PC-3 (cell line): ENCODE measurements at regions not wholly inside any gene's neighbourhood (a gene's known extent, or its start where the extent isn't known, plus 50 kb on each side); places are given as distances from the start of the nearest gene placed in this dataset.

Experiments
- ATAC-seq: fragments of 200-7000 bp; cut with Tn5 transposase; 2 replicates; pipeline ENCODE4 v1.9.1; 2020; ENCODE audit warnings: mild to moderate bottlenecking, moderate library complexity
- BruUV-seq: library from RNA; stranded (reverse); fragments of 400-500 nt; replicated peaks from 2 replicates; lab custom pipeline; 2021; lab: Mats Ljungman, UMichigan
- CTCF ChIA-PET: fragments of 300-600 bp; sonication (Branson Sonifier 250); formaldehyde crosslinking; loops from one replicate; lab custom pipeline; 2022; ENCODE audit warnings: antibody characterized with exemption; lab: Charles Lee
- POLR2A ChIA-PET: fragments of 300-600 bp; sonication (Branson Sonifier 250); formaldehyde crosslinking; loops from one replicate; lab custom pipeline; 2022; ENCODE audit warnings: antibody characterized with exemption; ENCODE audit not compliant: unreplicated experiment; lab: Charles Lee
- DNase-seq: peaks from one replicate; pipeline ENCODE4 v3.0.0-alpha.2; 2015
- H2AFZ ChIP-seq: fragments of 300-600 bp; sonication (generic); 2 replicates; pipeline ENCODE4 v1.6.0; 2016; ENCODE audit warnings: antibody characterized with exemption, low read length
- H3F3A ChIP-seq: fragments of 300-600 bp; sonication (generic); one replicate; pipeline ENCODE4 v1.6.0; 2017; ENCODE audit warnings: antibody characterized with exemption, low read length, control low read depth, mild to moderate bottlenecking; ENCODE audit not compliant: unreplicated experiment
- H3K27ac ChIP-seq: fragments of 300-600 bp; sonication (generic); 2 replicates; pipeline ENCODE4 v1.5.1; 2016; ENCODE audit warnings: mild to moderate bottlenecking, low read length
- H3K27me3 ChIP-seq: fragments of 300-600 bp; sonication (generic); 2 replicates; pipeline ENCODE4 v1.6.1; 2016; ENCODE audit warnings: low read length, mixed read lengths
- H3K36me3 ChIP-seq: fragments of 300-600 bp; sonication (generic); 2 replicates; pipeline ENCODE4 v1.6.1; 2016; ENCODE audit warnings: low read depth, mixed run types, low read length, mixed read lengths
- H3K4me1 ChIP-seq: fragments of 300-600 bp; sonication (generic); 2 replicates; pipeline ENCODE4 v1.5.1; 2016; ENCODE audit warnings: low read length; ENCODE audit not compliant: insufficient read depth
- H3K4me2 ChIP-seq: fragments of 300-600 bp; sonication (generic); 2 replicates; pipeline ENCODE4 v1.6.0; 2016; ENCODE audit warnings: low read length
- H3K4me3 ChIP-seq: fragments of 300-600 bp; sonication (generic); 2 replicates; pipeline ENCODE4 v1.5.1; 2016; ENCODE audit warnings: mild to moderate bottlenecking, low read length, mixed read lengths
- H3K79me2 ChIP-seq: fragments of 300-600 bp; sonication (generic); 2 replicates; pipeline ENCODE4 v1.6.1; 2017; ENCODE audit warnings: low read length, mixed read lengths
- H3K9ac ChIP-seq: fragments of 300-600 bp; sonication (generic); 2 replicates; pipeline ENCODE4 v1.6.0; 2016; ENCODE audit warnings: mild to moderate bottlenecking, low read length
- H3K9me2 ChIP-seq: fragments of 300-600 bp; sonication (generic); replicated peaks from 2 replicates; pipeline ENCODE4 v1.6.1; 2016; ENCODE audit warnings: mixed run types, low read length, mixed read lengths
- H3K9me3 ChIP-seq: fragments of 300-600 bp; sonication (generic); 2 replicates; pipeline ENCODE4 v1.6.1; 2016; ENCODE audit warnings: low read length, mixed read lengths
- H4K20me1 ChIP-seq: fragments of 300-600 bp; sonication (generic); 2 replicates; pipeline ENCODE4 v1.6.1; 2016; ENCODE audit warnings: low read length, mixed read lengths
- CTCF ChIP-seq: fragments of 300-600 bp; sonication (generic); conservative IDR thresholded peaks from 2 replicates; pipeline ENCODE4 v1.5.1; 2017; ENCODE audit warnings: antibody characterized with exemption, low read depth, mild to moderate bottlenecking, low read length
- EZH2 ChIP-seq: fragments of 300-600 bp; sonication (generic); IDR thresholded peaks from one replicate; pipeline ENCODE4 v1.6.1; 2017; ENCODE audit warnings: antibody characterized with exemption, mild to moderate bottlenecking, low read length; ENCODE audit not compliant: unreplicated experiment
- EZH2phosphoT487 ChIP-seq: fragments of 300-600 bp; sonication (generic); IDR thresholded peaks from 2 replicates; pipeline ENCODE4 v1.6.1; 2018; ENCODE audit warnings: mild to moderate bottlenecking, antibody characterized with exemption, low read length, borderline replicate concordance
- intact Hi-C: fragments of 100-400 bp; cut with micrococcal nuclease; formaldehyde crosslinking; loops from 2 replicates; pipeline ENCODE4 v1.9.0; 2023

GRCh38 chr12:98369581-98369980 is 145.8 kb upstream of the TMPO start:
- Histone ChIP-seq H3K4me1 (no peaks in the 10 kb centered on the region), H2AFZ (no peak overlapping the region), H3K4me2 (no peak overlapping the region), H3K9me2 (no peaks in the 10 kb centered on the region), H3K9ac (no peak overlapping the region), H3K27me3 (peaks cover 66% of the 10 kb centered on the region), H3K4me3 (no peak overlapping the region), H3K27ac (no peak overlapping the region), H3K9me3 (no peaks in the 10 kb centered on the region), H3K79me2 (no peaks in the 10 kb centered on the region), H4K20me1 (no peaks in the 10 kb centered on the region), H3K36me3 (no peaks in the 10 kb centered on the region), H3F3A (no peaks in the 10 kb centered on the region)
- TF ChIP-seq EZH2, result no peak
- no peak for TF ChIP-seq CTCF
- no peak for TF ChIP-seq EZH2phosphoT487
- POLR2A ChIA-PET, result no interaction called here
- CTCF ChIA-PET, result no interaction called here
- no TSS peak for BruUV-seq
- DNase-seq, result no peak
- intact Hi-C loops, result no loop called here
- no peak for ATAC-seq

- Histone ChIP-seq H3K27ac (no peak overlapping the region), H3F3A (no peaks in the 10 kb centered on the region), H3K9me3 (no peaks in the 10 kb centered on the region), H4K20me1 (no peaks in the 10 kb centered on the region), H3K36me3 (no peaks in the 10 kb centered on the region), H3K9ac (no peak overlapping the region), H3K27me3 (peaks cover 66% of the 10 kb centered on the region), H2AFZ (no peak overlapping the region), H3K4me2 (no peak overlapping the region), H3K79me2 (no peaks in the 10 kb centered on the region), H3K9me2 (no peaks in the 10 kb centered on the region), H3K4me1 (no peaks in the 10 kb centered on the region), H3K4me3 (no peak overlapping the region)
- ChIA-PET CTCF (no interaction called here), POLR2A (no interaction called here)
- intact Hi-C loops, result loop anchor here (5.0 kb wide), 1 partner anchor 1224 kb away; no protein-coding TSS in a partner anchor
- no peak for TF ChIP-seq EZH2
- TF ChIP-seq CTCF, result no peak
- TF ChIP-seq EZH2phosphoT487, result no peak
- DNase-seq, result no peak
- no TSS peak for BruUV-seq
- no peak for ATAC-seq
These were observed 144.4 kb upstream of the TMPO start for GRCh38 chr12:98370976-98371375.

- H3K4me1 ChIP-seq, result no peaks in the 10 kb centered on the region
- intact Hi-C loops, result loop anchor here (5.0 kb wide), 1 partner anchor 1224 kb away; no protein-coding TSS in a partner anchor
- CTCF ChIA-PET, result no interaction called here
These were observed 144.0 kb upstream of the TMPO start for GRCh38 chr12:98371419-98371818.

More at GRCh38 chr12:98371419-98371818, 144.0 kb upstream of the TMPO start:
- H3K4me2 ChIP-seq, result no peak overlapping the region
- H3K27me3 ChIP-seq, result peaks cover 67% of the 10 kb centered on the region
- H3F3A ChIP-seq, result no peaks in the 10 kb centered on the region
- H3K9ac ChIP-seq, result no peak overlapping the region
- no peak overlapping the region for H3K27ac ChIP-seq
- H4K20me1 ChIP-seq, result no peaks in the 10 kb centered on the region
- BruUV-seq, result no TSS peak
- ATAC-seq (no peak), DNase-seq (no peak)
- H2AFZ ChIP-seq, result no peak overlapping the region
- POLR2A ChIA-PET, result no interaction called here
- H3K9me2 ChIP-seq, result no peaks in the 10 kb centered on the region
- H3K79me2 ChIP-seq, result no peaks in the 10 kb centered on the region
- H3K36me3 ChIP-seq, result no peaks in the 10 kb centered on the region
- H3K9me3 ChIP-seq, result no peaks in the 10 kb centered on the region
- TF ChIP-seq EZH2phosphoT487, result no peak
- no peak overlapping the region for H3K4me3 ChIP-seq
